Upper lobe of right lung (tissue), 1 donor: ENCODE measurements at regions not wholly inside any gene's neighbourhood (a gene's known extent, or its start where the extent isn't known, plus 50 kb on each side); places are given as distances from the start of the nearest gene placed in this dataset.
A peak's percentile ranks its signal among the peaks of the same experiment; 100 is the strongest.
"Not testable (repeated sequence)": the region's sequence is repeated elsewhere in the genome, so short reads cannot be mapped to it uniquely, and the experiment has no call there.

ENCODE experiments used
- ATAC-seq: fragments of 200-7000 bp; cut with Tn5 transposase; one replicate; pipeline ENCODE4 v1.9.1; 2020; ENCODE audit warnings: mild to moderate bottlenecking, moderate library complexity
- DNase-seq: peaks from one replicate; pipeline ENCODE4 v3.0.0-alpha.2; 2020
- H3K27ac ChIP-seq: fragments of 200-600 bp; one replicate; pipeline ENCODE4 v1.8.0; 2022
- H3K27me3 ChIP-seq: fragments of 200-600 bp; one replicate; pipeline ENCODE4 v1.8.0; 2022; ENCODE audit warnings: mild to moderate bottlenecking
- H3K36me3 ChIP-seq: fragments of 200-600 bp; one replicate; pipeline ENCODE4 v1.8.0; 2022
- H3K4me1 ChIP-seq: fragments of 200-600 bp; one replicate; pipeline ENCODE4 v1.8.0; 2022
- H3K4me3 ChIP-seq: fragments of 200-600 bp; one replicate; pipeline ENCODE4 v1.8.0; 2022; ENCODE audit warnings: mild to moderate bottlenecking
- H3K9me3 ChIP-seq: fragments of 200-600 bp; one replicate; pipeline ENCODE4 v1.8.0; 2022
- intact Hi-C: fragments of 100-400 bp; cut with DNase I; formaldehyde crosslinking; loops from one replicate; pipeline ENCODE4 v1.11.0; 2022
- TF ChIP-seq, protein P1 (sequence below): fragments of 200-600 bp; IDR thresholded peaks from one replicate; pipeline ENCODE4 v1.8.0; 2022; ENCODE audit warnings: antibody characterized with exemption
- donor health status: DM: no; HTN: yes; CAD: no; lungs with severe emphysema.

GRCh38 chr4:66943112-66943511, 602.2 kb downstream of the CENPC start:
- H3K27ac ChIP-seq, result no peak overlapping the region

GRCh38 chr4:66931981-66932380, 613.3 kb downstream of the CENPC start:
- intact Hi-C loops, H3K36me3 ChIP-seq, H3K9me3 ChIP-seq, H3K27ac ChIP-seq, H3K4me3 ChIP-seq, ATAC-seq, H3K4me1 ChIP-seq, H3K27me3 ChIP-seq, DNase-seq: not testable (repeated sequence)

More at GRCh38 chr4:66943112-66943511, 602.2 kb downstream of the CENPC start:
- Histone ChIP-seq H3K27me3 (no peaks in the 10 kb centered on the region), H3K4me3 (no peak overlapping the region), H3K4me1 (no peaks in the 10 kb centered on the region), H3K36me3 (no peaks in the 10 kb centered on the region), H3K9me3 (no peaks in the 10 kb centered on the region)
- peak; percentile 87 for ATAC-seq
- intact Hi-C loops, result no loop called here
- no peak for DNase-seq
- TF ChIP-seq, protein P1, sequence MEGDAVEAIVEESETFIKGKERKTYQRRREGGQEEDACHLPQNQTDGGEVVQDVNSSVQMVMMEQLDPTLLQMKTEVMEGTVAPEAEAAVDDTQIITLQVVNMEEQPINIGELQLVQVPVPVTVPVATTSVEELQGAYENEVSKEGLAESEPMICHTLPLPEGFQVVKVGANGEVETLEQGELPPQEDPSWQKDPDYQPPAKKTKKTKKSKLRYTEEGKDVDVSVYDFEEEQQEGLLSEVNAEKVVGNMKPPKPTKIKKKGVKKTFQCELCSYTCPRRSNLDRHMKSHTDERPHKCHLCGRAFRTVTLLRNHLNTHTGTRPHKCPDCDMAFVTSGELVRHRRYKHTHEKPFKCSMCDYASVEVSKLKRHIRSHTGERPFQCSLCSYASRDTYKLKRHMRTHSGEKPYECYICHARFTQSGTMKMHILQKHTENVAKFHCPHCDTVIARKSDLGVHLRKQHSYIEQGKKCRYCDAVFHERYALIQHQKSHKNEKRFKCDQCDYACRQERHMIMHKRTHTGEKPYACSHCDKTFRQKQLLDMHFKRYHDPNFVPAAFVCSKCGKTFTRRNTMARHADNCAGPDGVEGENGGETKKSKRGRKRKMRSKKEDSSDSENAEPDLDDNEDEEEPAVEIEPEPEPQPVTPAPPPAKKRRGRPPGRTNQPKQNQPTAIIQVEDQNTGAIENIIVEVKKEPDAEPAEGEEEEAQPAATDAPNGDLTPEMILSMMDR, result no peak

GRCh38 chr4:66930206-66930605, 615.1 kb downstream of the CENPC start:
- Histone ChIP-seq H3K27me3 (no peaks in the 10 kb centered on the region), H3K36me3 (no peaks in the 10 kb centered on the region), H3K4me3 (no peak overlapping the region), H3K9me3 (no peaks in the 10 kb centered on the region), H3K4me1 (no peaks in the 10 kb centered on the region), H3K27ac (no peak overlapping the region)
- DNase-seq (no peak), ATAC-seq (no peak)
- TF ChIP-seq, protein P1, result no peak
- intact Hi-C loops, result no loop called here

DNA sequence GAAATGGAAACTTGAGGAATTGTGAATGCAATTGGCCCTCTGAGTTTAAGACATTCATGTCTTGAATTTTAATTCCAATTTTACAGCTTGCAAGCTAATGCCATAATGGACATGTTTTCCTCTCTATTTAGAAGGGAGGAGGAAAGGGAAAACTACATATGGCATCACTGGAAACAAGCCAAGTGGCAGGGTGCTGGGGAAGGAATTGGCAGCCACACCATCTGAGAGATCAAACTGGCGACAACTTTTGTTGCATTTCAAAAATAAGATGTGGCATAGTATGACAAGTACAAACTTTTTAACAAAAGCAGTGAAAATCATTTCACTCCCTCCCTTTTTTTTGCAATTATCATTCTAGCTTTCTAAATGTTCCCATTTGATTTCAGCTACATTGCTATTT, 615.6 kb downstream of the CENPC start:
- H3K36me3 ChIP-seq, result no peaks in the 10 kb centered on the region
- no peak overlapping the region for H3K4me3 ChIP-seq
- ATAC-seq, result no peak
- H3K9me3 ChIP-seq, result no peaks in the 10 kb centered on the region
- H3K27me3 ChIP-seq, result no peaks in the 10 kb centered on the region
- no peaks in the 10 kb centered on the region for H3K4me1 ChIP-seq
- no peak for DNase-seq
- intact Hi-C loops, result no loop called here
- TF ChIP-seq, protein P1, result no peak
- H3K27ac ChIP-seq, result no peak overlapping the region

DNA sequence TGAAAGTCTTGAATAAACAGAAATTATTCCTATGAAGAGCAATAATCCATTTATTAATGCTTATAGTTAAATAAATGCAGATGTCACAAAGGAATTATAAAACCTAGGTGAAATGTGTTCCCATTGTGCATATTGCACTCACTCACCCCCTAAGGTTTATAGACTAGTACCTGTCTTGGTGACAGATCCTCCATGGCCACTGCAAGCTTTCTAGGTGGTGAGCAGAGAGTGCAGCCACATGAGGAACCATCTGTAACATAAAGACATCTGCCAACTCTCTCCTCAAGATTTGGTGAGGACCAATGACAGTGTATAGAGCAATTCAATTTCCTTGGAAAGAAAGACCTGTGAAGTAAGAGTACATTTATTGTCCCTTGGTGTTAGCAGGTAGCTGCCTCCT, 616.4 kb downstream of the CENPC start:
- ATAC-seq, H3K9me3 ChIP-seq, H3K27ac ChIP-seq, H3K4me1 ChIP-seq, intact Hi-C loops, DNase-seq, H3K27me3 ChIP-seq, H3K36me3 ChIP-seq, H3K4me3 ChIP-seq: not testable (repeated sequence)

DNA sequence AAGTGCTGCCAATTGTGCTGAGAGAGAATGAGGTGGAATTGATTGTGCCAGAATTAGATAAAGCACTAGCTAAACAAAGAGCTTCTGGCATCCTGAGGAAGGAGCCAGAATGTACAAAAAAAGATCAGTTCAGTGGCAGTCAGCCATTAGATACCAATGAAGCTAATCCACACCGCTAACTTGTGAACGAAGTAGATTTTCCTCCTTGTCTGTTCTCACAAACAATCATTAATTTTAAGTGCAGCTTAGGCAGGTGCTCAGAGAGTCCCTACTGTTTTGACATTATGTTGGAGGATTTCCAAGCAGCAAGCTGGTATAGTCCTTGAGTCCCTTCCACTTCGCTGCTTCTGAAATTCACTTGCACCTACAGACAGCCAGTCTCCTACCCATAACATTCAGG, 617.4 kb downstream of the CENPC start:
- TF ChIP-seq, protein P1, result no peak
- Histone ChIP-seq H3K36me3 (no peaks in the 10 kb centered on the region), H3K9me3 (no peaks in the 10 kb centered on the region), H3K4me1 (no peaks in the 10 kb centered on the region), H3K27ac (no peak overlapping the region), H3K4me3 (no peak overlapping the region), H3K27me3 (no peaks in the 10 kb centered on the region)
- ATAC-seq (no peak), DNase-seq (no peak)
- intact Hi-C loops, result no loop called here

DNA sequence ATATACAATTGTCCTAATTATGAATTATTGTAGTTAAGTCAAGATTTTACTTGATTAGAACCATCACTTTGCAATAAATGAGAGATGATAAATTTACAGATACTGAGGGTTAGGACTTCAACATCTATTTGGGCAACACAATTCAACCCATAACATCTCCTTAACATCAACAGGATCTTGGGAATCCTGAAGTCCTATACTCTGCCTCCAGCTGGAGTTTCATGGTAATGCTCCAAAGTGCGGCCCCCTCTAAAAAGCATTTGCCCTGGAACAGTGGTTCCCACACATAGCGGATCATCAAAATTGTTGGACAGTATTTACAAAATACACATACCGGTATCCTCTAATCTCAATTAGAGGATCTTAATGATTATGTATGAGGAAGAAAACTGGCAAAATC, 618.6 kb downstream of the CENPC start:
- ATAC-seq, result no peak

More for the DNA sequence above, 618.6 kb downstream of the CENPC start:
- Histone ChIP-seq H3K4me1 (no peaks in the 10 kb centered on the region), H3K9me3 (no peaks in the 10 kb centered on the region), H3K4me3 (no peak overlapping the region), H3K27ac (no peak overlapping the region), H3K36me3 (no peaks in the 10 kb centered on the region), H3K27me3 (no peaks in the 10 kb centered on the region)
- TF ChIP-seq, protein P1, result no peak
- intact Hi-C loops, result no loop called here
- DNase-seq, result no peak
